HG02642 (cell line): ENCODE measurements at regions not wholly inside any gene's neighbourhood (a gene's known extent, or its start where the extent isn't known, plus 50 kb on each side); places are given as distances from the start of the nearest gene placed in this dataset.
"Not testable (repeated sequence)": the region's sequence is repeated elsewhere in the genome, so short reads cannot be mapped to it uniquely, and the experiment has no call there.

Experiments used
- ATAC-seq: cut with Tn5 transposase; IDR thresholded peaks from one replicate; pipeline ENCODE4 v1.9.1; 2021; ENCODE audit warnings: mild to moderate bottlenecking; ENCODE audit not compliant: unreplicated experiment, poor library complexity

DNA sequence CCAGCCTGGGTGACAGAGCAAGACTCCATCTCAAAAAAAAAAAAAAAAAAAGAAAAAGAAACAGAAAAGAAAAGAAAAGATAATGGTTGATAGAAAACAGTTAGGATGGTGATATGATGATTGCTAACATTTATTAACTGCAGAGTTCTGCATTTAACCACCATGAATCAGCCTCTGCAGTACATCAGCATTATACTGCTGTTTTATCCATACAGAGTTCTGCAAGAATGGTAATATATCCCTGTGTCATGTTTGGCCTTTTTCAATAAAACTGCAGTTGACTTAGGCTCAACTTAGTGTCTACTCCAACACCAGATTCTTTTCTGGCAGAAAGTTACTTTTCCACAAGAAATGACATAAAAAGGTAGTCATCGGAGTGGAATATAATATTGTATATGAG, 62.6 kb downstream of the DUSP6 start:
- no peak for ATAC-seq

- ATAC-seq, result no peak
Measured at GRCh38 chr12:89288959-89289358, 63.3 kb downstream of the DUSP6 start.

GRCh38 chr12:89286501-89286900, 65.8 kb downstream of the DUSP6 start:
- ATAC-seq, result no peak

GRCh38 chr12:89281539-89281867, 70.8 kb downstream of the DUSP6 start:
- ATAC-seq, result no peak

DNA sequence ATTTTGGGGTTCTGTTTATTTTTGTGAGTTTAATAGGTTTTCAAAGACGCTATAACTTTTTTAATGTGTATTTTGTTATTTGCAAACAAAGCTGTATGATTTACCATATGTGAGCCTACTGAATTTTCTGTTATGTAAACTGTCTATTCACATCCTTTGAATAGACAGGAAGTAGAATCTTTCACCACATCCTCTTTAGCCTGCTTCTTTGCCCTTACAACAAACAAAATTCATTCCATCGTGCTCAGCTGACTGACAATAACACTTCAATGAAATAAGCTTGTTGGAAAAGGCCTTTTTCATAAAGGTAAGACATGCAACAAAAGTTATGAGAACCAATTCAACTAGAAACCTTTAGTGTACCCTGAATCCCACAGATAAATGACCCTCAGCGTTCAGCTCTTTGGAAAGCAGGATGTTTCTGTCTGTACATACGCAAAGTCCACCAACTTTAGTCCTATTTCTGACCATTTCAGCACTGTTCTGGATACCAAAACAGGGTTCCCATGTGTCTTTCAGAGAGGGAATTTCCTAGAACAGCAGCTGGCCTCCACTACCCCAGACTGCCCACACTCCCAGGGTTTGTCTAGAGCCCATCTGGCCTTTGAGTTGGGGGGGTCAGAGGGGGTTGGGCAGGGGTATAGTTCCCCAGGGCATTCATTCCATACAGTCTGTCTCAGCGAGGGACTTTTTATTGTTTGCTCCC, 71.3 kb downstream of the DUSP6 start:
- no peak for ATAC-seq

- ATAC-seq, result no peak
Measured at GRCh38 chr12:89279499-89279898, 72.8 kb downstream of the DUSP6 start.

GRCh38 chr12:89278862-89279261, 73.4 kb downstream of the DUSP6 start:
- ATAC-seq, result no peak

DNA sequence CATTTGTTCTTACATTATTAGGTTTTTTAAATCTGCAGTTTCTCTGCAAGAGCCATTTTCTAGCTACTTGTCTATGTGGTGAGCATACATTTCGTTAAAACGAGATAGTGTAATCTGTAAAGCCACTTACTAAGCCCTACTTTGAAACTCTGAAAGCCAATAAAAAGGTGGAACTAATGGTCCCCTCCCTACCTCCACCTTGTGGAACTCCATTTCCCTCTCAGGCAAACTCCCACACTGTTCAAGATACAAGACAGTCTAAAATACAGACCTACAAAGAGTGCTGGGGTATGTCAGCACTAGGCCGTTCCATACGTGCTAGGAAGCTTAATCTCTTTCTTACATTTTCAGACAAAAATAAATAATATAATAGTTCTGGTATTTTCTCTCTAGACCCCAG, 74.1 kb downstream of the DUSP6 start:
- no peak for ATAC-seq

GRCh38 chr12:89276860-89277259, 75.4 kb downstream of the DUSP6 start:
- ATAC-seq, result no peak

DNA sequence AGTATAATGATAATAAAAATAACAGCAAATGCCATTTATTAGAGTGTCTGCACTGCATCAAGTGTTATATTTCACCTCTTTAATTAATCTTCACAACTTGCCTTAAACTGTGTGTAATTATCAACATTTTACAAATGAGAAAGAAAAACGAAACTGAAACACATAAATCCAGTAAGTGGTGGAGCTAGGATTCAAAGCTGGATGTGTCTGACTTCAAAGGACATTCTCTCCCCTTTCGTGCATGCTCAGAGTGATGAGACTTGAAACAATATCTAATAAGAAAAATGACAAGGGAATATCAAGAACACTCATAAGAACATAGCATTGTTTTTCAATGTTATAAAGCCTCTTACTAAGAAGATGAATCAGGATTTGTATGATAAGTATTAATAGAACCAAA, 78.8 kb downstream of the DUSP6 start:
- ATAC-seq, result no peak

DNA sequence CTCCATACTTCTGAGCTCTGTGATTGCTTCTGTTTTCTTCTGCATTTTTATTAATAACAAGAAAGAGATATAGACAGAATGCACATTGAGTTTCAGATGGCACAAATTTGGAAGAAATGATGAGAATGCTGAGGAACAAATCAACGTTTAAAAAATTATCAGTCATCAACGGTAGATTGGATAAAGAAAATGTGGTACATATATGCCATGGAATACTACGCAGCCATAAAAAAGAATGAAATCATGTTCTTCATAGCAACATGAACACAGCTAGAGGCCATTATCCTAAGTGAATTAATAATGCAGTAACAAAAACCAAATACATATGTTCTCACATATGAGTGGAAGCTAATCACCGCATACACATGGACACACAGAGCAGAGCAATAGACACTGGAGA, 81.8 kb downstream of the DUSP6 start:
- ATAC-seq, result no peak

DNA sequence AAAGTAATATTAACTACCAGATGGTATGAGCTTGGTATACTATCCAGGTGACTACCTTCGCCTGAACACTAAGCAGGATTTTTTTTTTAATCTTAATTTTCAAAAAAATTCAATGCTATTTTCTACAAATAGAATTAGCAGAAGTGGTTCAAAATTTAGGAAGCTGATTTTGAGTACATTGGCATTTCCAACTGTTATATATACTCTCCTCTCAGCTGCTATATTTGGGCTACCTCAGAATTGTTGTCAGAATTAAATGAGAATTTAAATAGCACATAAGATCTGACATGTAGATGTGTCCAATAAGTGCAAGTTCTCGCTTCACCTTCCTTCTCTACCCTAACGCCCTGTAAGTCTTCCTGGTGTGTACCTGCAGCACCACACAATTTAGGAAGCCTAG, 83.1 kb downstream of the DUSP6 start:
- no peak for ATAC-seq

- ATAC-seq, result no peak
Measured at GRCh38 chr12:89267404-89267803, 84.9 kb downstream of the DUSP6 start.

GRCh38 chr12:89266574-89267188, 85.6 kb downstream of the DUSP6 start:
- not testable (repeated sequence) for ATAC-seq

- ATAC-seq, result no peak
Measured at GRCh38 chr12:89264837-89265236, 87.5 kb downstream of the DUSP6 start.

- no peak for ATAC-seq
Measured at GRCh38 chr12:89263900-89264299, 88.4 kb downstream of the DUSP6 start.

DNA sequence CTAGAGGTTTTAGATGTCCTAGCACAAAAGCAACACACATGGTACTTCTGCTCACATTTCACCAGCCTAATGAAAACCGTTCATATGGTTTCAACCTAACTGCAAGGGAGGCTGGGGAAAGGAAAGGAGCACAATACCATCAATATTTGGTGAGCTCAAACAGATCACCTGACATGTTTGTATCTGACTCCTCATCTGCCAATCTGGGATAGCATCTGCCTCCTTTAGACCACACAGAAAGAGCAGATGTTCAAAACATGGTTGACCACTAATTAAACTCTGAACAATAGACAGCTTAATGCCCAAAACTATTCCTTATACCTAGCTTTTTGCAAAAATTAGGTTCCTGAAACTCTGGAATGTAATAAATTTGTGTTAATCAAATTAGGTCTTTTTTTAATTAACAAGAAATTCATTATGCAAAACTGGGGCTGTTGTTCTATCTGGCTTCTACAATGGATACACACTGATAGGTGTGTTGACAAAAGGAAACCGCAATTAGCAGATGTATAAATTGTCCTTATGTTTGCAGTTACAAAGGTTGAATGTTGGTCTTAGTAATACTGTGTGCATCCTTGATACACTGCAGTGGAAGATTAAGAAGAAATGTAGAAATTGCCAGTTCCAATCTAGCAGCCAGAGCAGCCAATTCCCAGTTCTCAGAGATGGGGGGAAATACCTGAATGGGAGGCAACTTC, 89.3 kb downstream of the DUSP6 start:
- no peak for ATAC-seq

- ATAC-seq, result no peak
Measured at GRCh38 chr12:89261982-89262381, 90.3 kb downstream of the DUSP6 start.

- no peak for ATAC-seq
Measured at GRCh38 chr12:89260841-89261637, 91.3 kb downstream of the DUSP6 start.

DNA sequence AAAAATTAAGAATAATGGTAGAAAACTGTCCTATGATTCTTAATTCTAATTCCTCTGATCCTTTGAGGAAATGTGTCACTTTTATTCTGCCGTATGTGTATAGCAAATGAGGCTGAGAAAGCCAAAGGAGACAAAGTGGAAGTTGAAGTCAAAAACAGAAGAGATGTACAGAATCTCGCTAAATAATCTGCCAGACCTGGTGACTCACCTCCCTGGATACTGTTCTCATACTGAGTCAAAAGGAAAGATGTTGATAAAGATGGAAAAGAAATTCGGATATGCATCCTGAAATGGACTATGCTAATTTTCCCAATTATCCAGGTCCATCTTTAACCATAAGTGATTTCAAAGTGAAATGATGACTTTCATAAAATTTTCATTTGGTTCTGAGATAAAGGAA, 92.5 kb downstream of the DUSP6 start:
- no peak for ATAC-seq
